ENCODE measurements at regions not wholly inside any gene's neighbourhood (a gene's known extent, or its start where the extent isn't known, plus 50 kb on each side); places are given as distances from the start of the nearest gene placed in this dataset.

DNA sequence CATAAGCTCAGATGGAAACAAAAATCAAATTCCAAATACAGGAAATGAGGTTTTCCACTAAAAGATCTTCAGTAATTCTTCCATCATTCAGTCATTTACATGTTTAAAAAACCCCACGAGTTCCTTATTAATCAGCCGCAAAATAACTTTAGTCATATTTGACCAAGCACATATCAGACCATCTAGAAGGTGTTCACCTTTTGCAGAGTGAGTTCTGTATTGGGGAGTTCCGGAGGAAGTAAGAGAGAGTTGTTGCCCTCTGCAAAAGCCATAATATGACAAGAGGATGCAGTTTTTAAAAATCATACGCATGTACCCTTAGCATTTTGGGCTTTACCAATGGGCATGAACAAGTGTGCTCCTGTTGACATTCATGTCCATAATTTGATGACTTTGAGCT lies 61.6 kb downstream of the CCR1 start:
- Histone ChIP-seq H3K27me3 (ENCODE audit: insufficient read depth, low read depth, low read length) (no peaks in the 10 kb centered on the region), H2AFZ (ENCODE audit: low read depth, low read length) (no peak overlapping the region), H3K4me3 (ENCODE audit: low read length) (no peak overlapping the region), H4K20me1 (ENCODE audit: insufficient read depth) (no peaks in the 10 kb centered on the region), H3K9ac (ENCODE audit: low read length) (no peak overlapping the region), H3K9me2 (ENCODE audit: insufficient read depth, low read length) (no peaks in the 10 kb centered on the region), H3K27ac (ENCODE audit: low read length) (no peak overlapping the region), H3K79me2 (replicated peaks; ENCODE audit: insufficient read depth, low read length) (no peaks in the 10 kb centered on the region), H3K36me3 (ENCODE audit: insufficient read depth, low read length) (no peaks in the 10 kb centered on the region), H3K4me2 (ENCODE audit: low read length) (no peak overlapping the region), H3K9me3 (ENCODE audit: low read length) (no peaks in the 10 kb centered on the region), H3F3A (ENCODE audit: insufficient read depth, low read length, poor library complexity, severe bottlenecking) (no peaks in the 10 kb centered on the region)
- TF ChIP-seq EZH2 (IDR thresholded peaks at IDR 0.05; ENCODE audit: borderline replicate concordance, insufficient read depth, low read length, poor library complexity, severe bottlenecking), result no peak
- no peak for TF ChIP-seq TAF1 (IDR thresholded peaks at IDR 0.05; ENCODE audit: low read depth)
- TF ChIP-seq EP300 (conservative IDR thresholded peaks at IDR 0.05; ENCODE audit: poor library complexity, severe bottlenecking), result no peak
- TF ChIP-seq, protein P1, sequence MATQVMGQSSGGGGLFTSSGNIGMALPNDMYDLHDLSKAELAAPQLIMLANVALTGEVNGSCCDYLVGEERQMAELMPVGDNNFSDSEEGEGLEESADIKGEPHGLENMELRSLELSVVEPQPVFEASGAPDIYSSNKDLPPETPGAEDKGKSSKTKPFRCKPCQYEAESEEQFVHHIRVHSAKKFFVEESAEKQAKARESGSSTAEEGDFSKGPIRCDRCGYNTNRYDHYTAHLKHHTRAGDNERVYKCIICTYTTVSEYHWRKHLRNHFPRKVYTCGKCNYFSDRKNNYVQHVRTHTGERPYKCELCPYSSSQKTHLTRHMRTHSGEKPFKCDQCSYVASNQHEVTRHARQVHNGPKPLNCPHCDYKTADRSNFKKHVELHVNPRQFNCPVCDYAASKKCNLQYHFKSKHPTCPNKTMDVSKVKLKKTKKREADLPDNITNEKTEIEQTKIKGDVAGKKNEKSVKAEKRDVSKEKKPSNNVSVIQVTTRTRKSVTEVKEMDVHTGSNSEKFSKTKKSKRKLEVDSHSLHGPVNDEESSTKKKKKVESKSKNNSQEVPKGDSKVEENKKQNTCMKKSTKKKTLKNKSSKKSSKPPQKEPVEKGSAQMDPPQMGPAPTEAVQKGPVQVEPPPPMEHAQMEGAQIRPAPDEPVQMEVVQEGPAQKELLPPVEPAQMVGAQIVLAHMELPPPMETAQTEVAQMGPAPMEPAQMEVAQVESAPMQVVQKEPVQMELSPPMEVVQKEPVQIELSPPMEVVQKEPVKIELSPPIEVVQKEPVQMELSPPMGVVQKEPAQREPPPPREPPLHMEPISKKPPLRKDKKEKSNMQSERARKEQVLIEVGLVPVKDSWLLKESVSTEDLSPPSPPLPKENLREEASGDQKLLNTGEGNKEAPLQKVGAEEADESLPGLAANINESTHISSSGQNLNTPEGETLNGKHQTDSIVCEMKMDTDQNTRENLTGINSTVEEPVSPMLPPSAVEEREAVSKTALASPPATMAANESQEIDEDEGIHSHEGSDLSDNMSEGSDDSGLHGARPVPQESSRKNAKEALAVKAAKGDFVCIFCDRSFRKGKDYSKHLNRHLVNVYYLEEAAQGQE (IDR thresholded peaks at IDR 0.05; ENCODE audit: borderline replicate concordance), result no peak
- TF ChIP-seq RAD21 (conservative IDR thresholded peaks at IDR 0.05), result no peak
- TF ChIP-seq POLR2AphosphoS5 (IDR thresholded peaks at IDR 0.05), result no peak
- no peak for TF ChIP-seq MXI1 (conservative IDR thresholded peaks at IDR 0.05; ENCODE audit: poor library complexity, severe bottlenecking)
- TF ChIP-seq, protein P2, sequence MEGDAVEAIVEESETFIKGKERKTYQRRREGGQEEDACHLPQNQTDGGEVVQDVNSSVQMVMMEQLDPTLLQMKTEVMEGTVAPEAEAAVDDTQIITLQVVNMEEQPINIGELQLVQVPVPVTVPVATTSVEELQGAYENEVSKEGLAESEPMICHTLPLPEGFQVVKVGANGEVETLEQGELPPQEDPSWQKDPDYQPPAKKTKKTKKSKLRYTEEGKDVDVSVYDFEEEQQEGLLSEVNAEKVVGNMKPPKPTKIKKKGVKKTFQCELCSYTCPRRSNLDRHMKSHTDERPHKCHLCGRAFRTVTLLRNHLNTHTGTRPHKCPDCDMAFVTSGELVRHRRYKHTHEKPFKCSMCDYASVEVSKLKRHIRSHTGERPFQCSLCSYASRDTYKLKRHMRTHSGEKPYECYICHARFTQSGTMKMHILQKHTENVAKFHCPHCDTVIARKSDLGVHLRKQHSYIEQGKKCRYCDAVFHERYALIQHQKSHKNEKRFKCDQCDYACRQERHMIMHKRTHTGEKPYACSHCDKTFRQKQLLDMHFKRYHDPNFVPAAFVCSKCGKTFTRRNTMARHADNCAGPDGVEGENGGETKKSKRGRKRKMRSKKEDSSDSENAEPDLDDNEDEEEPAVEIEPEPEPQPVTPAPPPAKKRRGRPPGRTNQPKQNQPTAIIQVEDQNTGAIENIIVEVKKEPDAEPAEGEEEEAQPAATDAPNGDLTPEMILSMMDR (IDR thresholded peaks at IDR 0.05; ENCODE audit: poor library complexity, severe bottlenecking), result no peak
- TF ChIP-seq SMC3 (conservative IDR thresholded peaks at IDR 0.05; ENCODE audit: poor library complexity), result no peak

DNA sequence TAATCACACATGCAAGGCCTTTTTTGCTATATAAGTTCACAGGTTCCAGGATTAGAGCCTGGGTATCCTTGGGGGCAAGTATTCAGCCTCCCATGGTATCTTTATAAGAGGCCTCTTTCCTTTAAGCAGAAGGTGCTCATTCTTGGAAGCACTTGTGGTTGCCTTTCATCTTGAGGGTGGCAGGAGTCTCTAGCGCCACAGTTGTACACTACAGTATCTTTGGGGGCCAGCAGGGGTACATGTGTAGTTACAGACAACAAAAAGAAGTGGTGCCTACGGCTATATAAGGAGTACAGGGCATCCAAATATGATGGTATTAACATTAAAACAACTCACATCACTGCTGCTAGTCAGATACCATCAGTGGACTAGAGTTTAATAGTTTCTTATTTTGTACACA lies 62.1 kb downstream of the CCR1 start:
- Histone ChIP-seq H3K36me3 (ENCODE audit: insufficient read depth, low read length) (no peaks in the 10 kb centered on the region), H3K9me3 (ENCODE audit: low read length) (no peaks in the 10 kb centered on the region), H3K9me2 (ENCODE audit: insufficient read depth, low read length) (no peaks in the 10 kb centered on the region), H3K4me2 (ENCODE audit: low read length) (no peak overlapping the region), H3K4me3 (ENCODE audit: low read length) (no peak overlapping the region), H3F3A (ENCODE audit: insufficient read depth, low read length, poor library complexity, severe bottlenecking) (no peaks in the 10 kb centered on the region), H2AFZ (ENCODE audit: low read depth, low read length) (no peak overlapping the region), H3K9ac (ENCODE audit: low read length) (no peak overlapping the region), H3K27ac (ENCODE audit: low read length) (no peak overlapping the region), H3K27me3 (ENCODE audit: insufficient read depth, low read depth, low read length) (no peaks in the 10 kb centered on the region), H4K20me1 (ENCODE audit: insufficient read depth) (no peaks in the 10 kb centered on the region), H3K79me2 (replicated peaks; ENCODE audit: insufficient read depth, low read length) (no peaks in the 10 kb centered on the region)
- TF ChIP-seq MXI1 (conservative IDR thresholded peaks at IDR 0.05; ENCODE audit: poor library complexity, severe bottlenecking) (no peak), TAF1 (IDR thresholded peaks at IDR 0.05; ENCODE audit: low read depth) (no peak), EP300 (conservative IDR thresholded peaks at IDR 0.05; ENCODE audit: poor library complexity, severe bottlenecking) (no peak), EZH2 (IDR thresholded peaks at IDR 0.05; ENCODE audit: borderline replicate concordance, insufficient read depth, low read length, poor library complexity, severe bottlenecking) (no peak), RAD21 (conservative IDR thresholded peaks at IDR 0.05) (no peak), POLR2AphosphoS5 (IDR thresholded peaks at IDR 0.05) (no peak), SMC3 (conservative IDR thresholded peaks at IDR 0.05; ENCODE audit: poor library complexity) (no peak)
- TF ChIP-seq, protein P2 (IDR thresholded peaks at IDR 0.05; ENCODE audit: poor library complexity, severe bottlenecking), result no peak
- TF ChIP-seq, protein P1 (IDR thresholded peaks at IDR 0.05; ENCODE audit: borderline replicate concordance), result no peak
